ENCODE measurements at regions not wholly inside any gene's neighbourhood (a gene's known extent, or its start where the extent isn't known, plus 50 kb on each side); places are given as distances from the start of the nearest gene placed in this dataset.

DNA sequence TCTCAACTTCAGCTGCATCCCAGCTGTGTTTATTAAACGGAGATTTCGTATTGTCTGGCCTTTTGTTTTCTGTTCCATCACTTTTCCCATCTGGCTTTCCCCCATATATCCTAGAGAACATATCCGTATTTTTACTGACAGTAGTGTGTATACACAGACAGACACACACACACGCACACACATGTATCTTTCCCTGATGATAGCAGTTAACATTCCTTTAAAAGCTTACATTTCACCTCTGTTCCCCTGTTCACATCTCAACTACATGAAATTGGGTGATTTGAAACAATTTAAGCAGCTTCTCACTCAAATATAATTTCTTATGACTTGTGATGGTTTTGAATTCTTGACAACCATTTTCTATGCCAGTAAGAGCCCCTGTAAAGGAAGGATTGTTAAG lies 207.1 kb upstream of the CEP162 start:
- TF ChIP-seq, protein P1, sequence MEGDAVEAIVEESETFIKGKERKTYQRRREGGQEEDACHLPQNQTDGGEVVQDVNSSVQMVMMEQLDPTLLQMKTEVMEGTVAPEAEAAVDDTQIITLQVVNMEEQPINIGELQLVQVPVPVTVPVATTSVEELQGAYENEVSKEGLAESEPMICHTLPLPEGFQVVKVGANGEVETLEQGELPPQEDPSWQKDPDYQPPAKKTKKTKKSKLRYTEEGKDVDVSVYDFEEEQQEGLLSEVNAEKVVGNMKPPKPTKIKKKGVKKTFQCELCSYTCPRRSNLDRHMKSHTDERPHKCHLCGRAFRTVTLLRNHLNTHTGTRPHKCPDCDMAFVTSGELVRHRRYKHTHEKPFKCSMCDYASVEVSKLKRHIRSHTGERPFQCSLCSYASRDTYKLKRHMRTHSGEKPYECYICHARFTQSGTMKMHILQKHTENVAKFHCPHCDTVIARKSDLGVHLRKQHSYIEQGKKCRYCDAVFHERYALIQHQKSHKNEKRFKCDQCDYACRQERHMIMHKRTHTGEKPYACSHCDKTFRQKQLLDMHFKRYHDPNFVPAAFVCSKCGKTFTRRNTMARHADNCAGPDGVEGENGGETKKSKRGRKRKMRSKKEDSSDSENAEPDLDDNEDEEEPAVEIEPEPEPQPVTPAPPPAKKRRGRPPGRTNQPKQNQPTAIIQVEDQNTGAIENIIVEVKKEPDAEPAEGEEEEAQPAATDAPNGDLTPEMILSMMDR (conservative IDR thresholded peaks at IDR 0.05; ENCODE audit: low read depth, low read length), result no peak
- TF ChIP-seq EZH2 (IDR thresholded peaks at IDR 0.05; ENCODE audit: borderline replicate concordance, low read depth, low read length, poor library complexity, severe bottlenecking), result no peak

Measured in A673 (cell line).